ENCODE measurements at regions not wholly inside any gene's neighbourhood (a gene's known extent, or its start where the extent isn't known, plus 50 kb on each side); places are given as distances from the start of the nearest gene placed in this dataset.

DNA sequence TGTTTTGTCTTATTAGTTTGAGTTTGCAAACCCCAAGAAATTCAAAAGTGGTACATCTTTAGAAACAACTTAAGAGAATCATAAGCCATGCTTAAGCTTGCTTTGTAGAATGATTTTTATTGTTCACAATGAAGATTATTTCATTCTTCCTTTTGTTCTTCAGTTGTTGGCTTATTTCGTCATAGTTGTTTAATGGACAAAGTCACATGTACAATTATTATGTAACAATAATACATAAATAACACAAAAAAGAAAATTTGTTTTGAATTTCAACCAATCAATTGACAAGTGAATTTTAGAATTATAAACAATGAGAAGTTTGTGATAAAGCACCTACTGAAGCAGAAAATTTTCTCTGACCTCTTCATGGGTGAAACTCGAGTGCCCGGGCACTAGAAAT is 111.8 kb upstream of the IGF1 start:
- DNase-seq: no peak

GRCh38 chr12:102573237-102573636 is 92.9 kb upstream of the IGF1 start:
- DNase-seq: no peak

DNA sequence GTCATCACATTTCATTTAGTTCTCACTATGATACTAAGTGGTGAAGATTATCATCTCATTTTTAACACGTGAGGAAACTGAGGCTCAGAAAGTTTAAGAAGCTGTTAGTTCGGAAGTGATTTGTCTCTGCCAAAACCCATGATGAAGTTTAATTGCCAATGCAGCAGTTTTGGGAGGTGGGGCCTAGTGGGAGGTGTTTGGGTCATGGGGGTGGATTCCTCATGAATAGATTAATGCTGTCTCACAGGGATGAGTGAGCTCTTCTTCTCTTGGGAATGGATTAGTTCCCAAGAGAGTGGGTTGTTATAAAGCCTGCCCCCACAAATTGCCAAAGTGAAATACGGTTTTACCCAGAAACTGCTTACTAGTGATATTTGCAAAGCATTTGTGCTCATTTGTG is 91.5 kb upstream of the IGF1 start:
- DNase-seq: no peak

DNA sequence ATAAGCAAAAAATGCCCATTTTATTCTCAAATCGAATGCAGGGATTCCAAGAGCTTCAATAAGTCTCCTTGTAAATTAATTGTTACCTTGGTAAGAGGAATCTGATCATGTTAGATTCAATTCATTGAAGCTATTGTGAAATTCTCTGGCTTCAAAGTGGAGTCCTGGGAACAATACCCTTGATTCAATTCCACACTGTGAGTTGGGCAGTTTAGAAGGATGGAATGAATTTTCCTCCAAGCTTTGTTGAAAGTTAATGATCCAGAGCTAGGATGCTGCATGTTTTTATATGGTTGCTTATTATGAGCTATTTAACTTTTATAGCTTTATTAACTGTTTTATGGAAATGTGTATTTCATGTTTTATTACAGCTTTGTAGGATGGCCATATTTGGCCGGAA is 89.9 kb upstream of the IGF1 start:
- DNase-seq: no peak

- no peak for DNase-seq
Measured at GRCh38 chr12:102569803-102570202, 89.4 kb upstream of the IGF1 start.

DNA sequence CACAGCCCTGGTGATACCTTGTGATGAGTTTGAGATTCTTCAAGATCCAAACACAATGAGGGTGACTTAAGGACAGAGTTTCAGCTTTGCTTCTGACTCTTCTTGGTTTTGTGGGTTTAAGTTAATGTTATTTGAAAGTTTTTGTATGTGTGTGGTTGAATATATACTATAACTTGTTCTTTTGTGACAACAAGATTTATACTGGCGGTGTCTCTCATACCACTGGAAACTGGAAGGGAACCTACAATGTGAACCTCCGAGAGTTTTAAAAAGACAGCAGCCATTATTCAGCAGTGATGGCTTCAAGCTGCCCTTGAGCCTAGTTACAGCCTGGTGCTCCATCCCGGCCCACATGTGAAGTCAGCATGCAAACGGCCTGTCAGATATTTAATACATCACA is 87.9 kb upstream of the IGF1 start:
- no peak for DNase-seq

GRCh38 chr12:102567031-102567985 is 86.9 kb upstream of the IGF1 start:
- no peak for DNase-seq

- DNase-seq: no peak
Measured at GRCh38 chr12:102565555-102565954, 85.2 kb upstream of the IGF1 start.

DNA sequence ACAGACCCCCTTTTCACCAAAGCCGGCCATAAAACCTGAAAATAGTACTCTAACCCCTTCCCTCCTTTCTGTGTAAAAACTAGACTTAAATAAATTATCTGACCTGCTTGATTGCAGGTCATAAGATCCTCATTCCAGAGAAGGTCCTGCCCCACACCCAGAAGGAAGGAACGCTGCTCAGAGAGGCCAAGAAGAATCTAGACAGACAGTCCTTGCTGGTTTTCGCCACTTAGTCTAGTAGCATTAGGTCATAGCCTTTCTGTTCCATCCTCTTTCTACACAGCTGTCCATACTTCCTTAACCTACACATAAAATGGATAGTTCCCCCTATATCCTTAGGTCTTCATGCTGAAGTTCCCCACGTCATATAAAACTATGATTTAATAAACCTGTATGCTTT is 83.7 kb upstream of the IGF1 start:
- no peak for DNase-seq

- no peak for DNase-seq
Measured at GRCh38 chr12:102562836-102563425, 82.6 kb upstream of the IGF1 start.

- no peak for DNase-seq
Measured at GRCh38 chr12:102551186-102551585, 70.8 kb upstream of the IGF1 start.

GRCh38 chr12:102549691-102550090 is 69.3 kb upstream of the IGF1 start:
- no peak for DNase-seq

- no peak for DNase-seq
Measured at GRCh38 chr12:102548543-102548942, 68.2 kb upstream of the IGF1 start.

GRCh38 chr12:102543494-102544485 is 63.4 kb upstream of the IGF1 start:
- no peak for DNase-seq

- no peak for DNase-seq
Measured at GRCh38 chr12:102542816-102543440, 62.6 kb upstream of the IGF1 start.

DNA sequence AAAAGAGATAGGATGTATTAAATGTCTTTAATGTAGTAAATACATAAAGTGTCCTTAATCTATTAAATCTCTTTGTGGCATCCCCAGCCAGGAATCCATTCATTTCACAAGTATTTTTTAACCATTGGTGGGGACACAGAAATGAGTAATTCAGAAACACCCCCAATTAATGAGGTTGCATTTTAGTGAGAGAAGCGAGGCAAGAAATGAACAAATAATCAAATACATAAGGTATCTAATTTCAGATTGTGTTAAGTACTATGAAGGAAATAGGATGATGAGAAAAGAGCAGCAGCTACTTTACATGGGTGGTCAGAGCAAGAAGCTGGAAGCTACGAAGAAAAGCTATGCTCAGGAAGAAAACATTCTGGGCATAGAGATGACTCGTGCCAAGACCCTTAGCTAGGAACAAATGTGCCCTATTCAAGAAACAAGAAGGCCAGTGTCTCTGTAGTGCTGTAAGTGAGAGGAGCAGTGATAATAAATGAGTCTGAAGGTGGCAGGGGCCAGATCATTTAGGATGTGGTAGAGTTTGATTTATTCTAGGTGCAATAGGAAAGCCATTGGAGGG is 60.5 kb upstream of the IGF1 start:
- no peak for DNase-seq

DNA sequence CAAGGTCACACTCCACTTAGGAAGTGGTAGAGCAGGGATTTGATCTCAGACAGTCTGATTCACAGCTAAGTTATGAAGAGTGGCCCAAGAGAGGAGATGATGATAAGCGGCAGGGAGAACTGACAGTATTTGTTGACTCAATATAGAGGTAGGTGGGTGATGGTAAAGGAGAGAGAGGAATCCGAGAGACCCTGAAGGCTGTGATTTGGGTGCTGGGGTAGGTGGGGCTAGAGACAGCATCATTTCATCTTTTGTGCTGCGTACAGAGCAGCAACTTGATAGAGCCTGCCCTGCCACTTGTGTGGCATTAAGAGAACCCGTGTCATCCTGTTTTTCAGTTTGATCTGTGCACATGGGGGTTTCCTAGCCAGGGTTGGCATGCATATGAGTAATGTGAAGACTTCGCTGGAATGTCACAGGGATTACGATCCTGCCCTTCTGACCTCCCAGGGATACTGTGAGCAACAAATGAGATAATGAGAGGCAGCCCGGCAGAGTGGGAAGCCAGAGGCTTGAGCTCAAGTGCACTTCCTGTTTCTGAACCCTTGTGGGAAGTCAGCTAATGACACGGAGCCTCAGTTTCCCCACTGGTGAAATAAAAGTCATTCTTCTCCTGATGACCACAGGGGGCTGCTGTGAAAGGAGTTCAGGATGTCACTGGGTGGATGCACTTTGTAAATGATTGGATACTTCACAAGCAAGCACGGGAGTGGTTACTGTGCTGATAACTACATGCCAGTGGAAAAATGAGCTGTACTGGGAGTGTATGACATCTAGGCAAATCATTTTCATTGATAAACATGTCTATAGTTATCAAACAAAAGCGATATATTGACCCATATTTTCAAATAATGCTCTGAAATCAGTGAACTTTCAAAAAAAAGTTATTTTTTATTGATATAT is 59.5 kb upstream of the IGF1 start:
- DNase-seq: no peak

GRCh38 chr12:102535306-102535705 is 54.9 kb upstream of the IGF1 start:
- DNase-seq: no peak

DNA sequence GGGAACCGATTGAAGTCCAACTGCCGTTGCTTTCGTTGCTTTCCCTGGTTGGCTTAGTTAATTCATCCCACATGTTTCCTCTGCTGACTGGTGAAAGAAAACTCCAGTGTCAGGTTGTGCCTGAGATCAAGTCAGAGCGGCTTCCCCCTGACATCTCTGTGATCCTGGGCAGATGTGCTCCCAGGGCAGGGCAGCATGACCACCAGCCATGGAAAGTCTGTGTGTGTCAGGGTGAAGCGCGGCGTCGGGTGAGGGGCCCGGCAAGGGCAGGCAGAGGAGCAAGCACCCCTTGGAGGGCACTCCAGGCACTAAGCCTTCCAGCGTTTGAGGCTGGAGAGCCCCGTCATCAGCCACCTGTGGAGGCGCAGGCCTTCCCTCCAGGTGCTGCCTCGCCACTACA is 54.5 kb upstream of the IGF1 start:
- DNase-seq: no peak

DNA sequence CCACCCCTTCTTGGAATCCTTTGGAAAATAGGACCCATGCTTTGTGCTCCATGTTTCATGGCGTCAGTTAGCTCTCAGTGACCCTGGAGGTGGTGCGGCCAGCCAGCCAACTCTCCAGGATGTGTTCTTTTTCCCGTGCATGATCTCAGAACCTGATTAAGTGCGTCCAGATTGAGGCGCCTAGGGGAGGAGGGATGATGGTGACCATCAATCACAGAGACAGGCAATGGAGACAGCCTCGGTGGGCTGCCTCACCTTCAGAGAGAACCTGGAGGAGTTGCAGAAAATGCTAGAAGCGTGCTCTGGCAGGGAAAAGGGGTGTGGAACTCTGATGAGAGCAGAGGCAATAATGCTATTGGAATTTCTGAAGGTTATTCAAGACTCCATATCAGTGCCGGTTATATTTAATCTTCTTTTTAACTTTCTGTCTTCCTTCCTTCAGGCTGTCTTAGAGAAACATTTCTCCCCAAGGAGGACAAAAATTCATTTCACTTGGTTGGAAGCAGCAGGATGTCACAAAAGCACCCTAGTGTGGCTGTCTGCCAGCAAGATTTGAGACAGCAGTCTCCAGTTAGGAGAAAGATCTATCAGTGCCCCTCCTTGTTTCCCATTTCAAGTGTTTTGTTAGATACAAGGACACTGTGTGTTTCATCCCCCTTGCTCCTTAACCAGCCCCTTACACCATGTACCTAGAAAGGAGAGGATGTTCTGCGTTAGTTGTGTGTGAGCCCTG is 53.3 kb upstream of the IGF1 start:
- no peak for DNase-seq
